ENCODE measurements at regions not wholly inside any gene's neighbourhood (a gene's known extent, or its start where the extent isn't known, plus 50 kb on each side); places are given as distances from the start of the nearest gene placed in this dataset.

DNA sequence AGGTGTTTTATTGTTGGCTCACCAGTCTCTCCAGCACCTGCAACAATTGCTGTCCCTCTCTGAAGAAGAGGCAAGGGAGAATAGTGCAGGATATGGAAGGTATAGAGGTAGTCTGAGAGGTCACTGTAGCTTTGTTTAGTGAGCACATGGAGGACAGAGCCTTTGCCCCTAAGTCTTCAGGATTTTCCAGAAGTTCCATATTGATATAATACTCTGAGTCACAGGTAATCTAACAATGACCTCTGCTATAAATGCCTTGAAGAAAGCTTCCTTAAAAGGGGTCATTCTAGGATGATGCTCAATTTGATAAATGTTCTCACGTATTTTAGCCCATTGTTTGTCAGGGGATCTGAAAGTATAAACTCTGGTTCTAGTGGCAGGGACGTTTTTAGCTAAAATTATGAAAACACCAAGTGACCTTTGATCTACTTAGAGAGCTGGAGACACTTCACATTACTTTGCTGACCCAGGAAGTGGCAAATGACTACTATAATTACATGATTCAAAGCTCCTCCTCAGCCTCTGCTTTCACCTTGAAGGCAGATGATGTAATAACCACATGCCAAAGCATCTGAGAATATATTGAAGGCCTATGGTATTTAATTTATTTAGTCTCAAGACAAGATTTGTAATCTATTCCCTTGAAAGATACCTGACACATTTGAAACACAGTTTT, 366.9 kb upstream of the NUDT12 start:
- H3K9me3 ChIP-seq (ENCODE audit: control insufficient read depth, low read length, poor library complexity, severe bottlenecking), result peaks cover 1% of the 10 kb centered on the region
- no peaks in the 10 kb centered on the region for H3K4me1 Mint-ChIP-seq
- H3K27ac Mint-ChIP-seq, result no peak overlapping the region
- H3K36me3 Mint-ChIP-seq (ENCODE audit: low read depth), result no peaks in the 10 kb centered on the region
- ATAC-seq (no peak), DNase-seq (no peak)
- H3K27me3 Mint-ChIP-seq, result no peaks in the 10 kb centered on the region
- H3K4me3 Mint-ChIP-seq, result no peak overlapping the region

DNA sequence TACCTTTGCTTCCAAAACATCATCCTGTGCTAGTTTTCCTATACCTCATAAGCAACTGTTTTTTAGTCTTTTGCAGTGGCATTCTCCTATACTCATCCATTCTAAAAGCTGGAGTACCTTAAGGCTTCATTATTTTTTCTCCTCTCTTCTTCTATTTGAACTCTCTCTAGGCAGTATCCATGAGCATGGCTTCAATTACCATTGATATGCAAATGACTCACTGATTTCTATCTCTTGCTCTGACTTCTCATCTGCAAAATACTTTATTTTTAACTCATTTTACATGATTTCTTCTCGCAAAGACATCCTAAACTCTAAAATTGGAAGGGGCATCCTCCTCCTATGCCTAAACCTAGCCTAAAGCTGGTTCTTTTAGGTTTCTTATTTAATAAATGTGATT, 365.1 kb upstream of the NUDT12 start:
- DNase-seq (no peak), ATAC-seq (no peak)
- no peaks in the 10 kb centered on the region for H3K9me3 ChIP-seq (ENCODE audit: control insufficient read depth, low read length, poor library complexity, severe bottlenecking)
- Mint-ChIP-seq H3K36me3 (ENCODE audit: low read depth) (no peaks in the 10 kb centered on the region), H3K27me3 (no peaks in the 10 kb centered on the region), H3K4me1 (no peaks in the 10 kb centered on the region), H3K27ac (no peak overlapping the region), H3K4me3 (no peak overlapping the region)

DNA sequence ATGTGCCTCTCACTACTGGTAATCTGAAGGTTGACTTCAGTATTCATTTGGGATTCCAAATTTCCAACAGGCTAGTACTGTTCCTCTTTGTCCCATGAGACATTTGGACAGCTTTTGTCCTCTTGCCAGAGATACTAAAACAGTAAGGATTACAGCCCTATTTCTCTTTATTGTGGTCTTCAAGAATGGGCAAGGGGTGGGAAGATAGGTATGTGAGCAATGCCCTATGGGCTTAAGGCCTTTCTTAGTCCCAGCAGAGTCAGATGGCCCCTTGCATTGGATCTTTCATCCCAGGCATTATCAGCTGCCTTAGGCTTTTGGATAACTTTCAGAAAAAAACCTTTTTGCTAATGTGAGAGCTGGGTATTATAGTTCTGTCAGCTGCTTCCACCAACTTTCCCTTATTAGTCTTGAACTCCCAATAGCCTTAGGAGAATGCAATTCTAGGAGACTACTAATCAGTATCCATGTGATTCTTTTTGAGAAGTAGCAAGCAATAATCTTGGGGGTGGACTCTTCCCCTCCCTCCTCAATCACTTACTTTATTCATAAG, 361.1 kb upstream of the NUDT12 start:
- ATAC-seq, result no peak
- Mint-ChIP-seq H3K36me3 (ENCODE audit: low read depth) (no peaks in the 10 kb centered on the region), H3K27ac (no peak overlapping the region), H3K27me3 (no peaks in the 10 kb centered on the region), H3K4me1 (no peaks in the 10 kb centered on the region), H3K4me3 (no peak overlapping the region)
- no peaks in the 10 kb centered on the region for H3K9me3 ChIP-seq (ENCODE audit: control insufficient read depth, low read length, poor library complexity, severe bottlenecking)
- no peak for DNase-seq

DNA sequence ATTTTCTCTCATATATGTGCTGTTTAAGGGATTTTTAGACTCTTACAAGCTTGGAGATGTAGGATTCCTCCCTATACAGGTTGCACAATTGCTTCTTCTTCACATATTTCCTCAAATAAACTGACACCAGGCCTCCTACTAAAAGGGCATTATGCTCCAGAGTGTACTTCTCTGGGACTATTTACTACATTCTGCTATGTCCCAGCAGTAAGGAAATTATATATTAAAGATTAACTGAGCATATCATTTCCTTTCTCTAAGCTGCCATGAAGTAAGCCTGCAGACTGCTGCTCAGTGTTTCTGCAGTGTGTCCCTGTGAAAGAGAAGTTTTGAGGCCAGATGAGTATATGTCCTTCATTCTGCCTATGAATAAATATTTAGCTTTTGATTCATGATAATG, 356.9 kb upstream of the NUDT12 start:
- no peak for ATAC-seq
- H3K4me3 Mint-ChIP-seq, result no peak overlapping the region
- no peaks in the 10 kb centered on the region for H3K27me3 Mint-ChIP-seq
- no peak overlapping the region for H3K27ac Mint-ChIP-seq
- no peaks in the 10 kb centered on the region for H3K4me1 Mint-ChIP-seq
- DNase-seq, result no peak
- no peaks in the 10 kb centered on the region for H3K36me3 Mint-ChIP-seq (ENCODE audit: low read depth)
- H3K9me3 ChIP-seq (ENCODE audit: control insufficient read depth, low read length, poor library complexity, severe bottlenecking), result no peaks in the 10 kb centered on the region

DNA sequence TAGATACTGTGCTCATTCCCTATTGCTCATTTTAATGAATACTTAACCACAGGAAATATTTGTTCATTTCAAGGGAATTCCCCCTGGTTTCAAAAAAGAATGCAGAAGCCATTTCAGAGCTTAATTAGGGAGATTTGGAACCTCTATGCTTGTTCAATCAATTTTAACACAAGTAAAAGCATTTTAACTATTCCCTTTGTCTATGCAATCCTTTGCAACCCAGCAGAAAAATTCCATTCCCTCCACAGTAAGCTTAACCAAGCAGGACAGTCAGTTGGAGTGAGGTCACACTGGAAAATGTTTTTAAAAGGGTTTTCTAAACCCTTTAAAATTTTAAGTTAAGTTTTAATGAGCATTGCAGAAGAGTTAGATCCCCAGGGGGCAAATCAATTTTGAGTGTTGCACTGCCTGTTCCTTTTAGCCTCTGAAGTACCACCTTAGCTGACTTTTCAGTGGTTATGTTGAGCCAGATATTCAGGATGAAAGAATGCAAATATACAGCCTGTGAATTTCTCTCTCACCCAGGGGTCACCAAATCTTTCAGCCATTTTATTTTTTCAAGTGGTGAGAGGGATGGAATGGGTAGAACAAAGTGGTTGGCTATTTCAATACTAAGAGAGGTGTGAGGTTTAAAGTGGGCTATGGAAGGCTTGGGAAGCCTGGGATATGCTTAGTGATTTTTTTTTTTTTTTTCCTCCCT, 356.2 kb upstream of the NUDT12 start:
- DNase-seq, result no peak
- ATAC-seq, result no peak
- no peaks in the 10 kb centered on the region for H3K9me3 ChIP-seq (ENCODE audit: control insufficient read depth, low read length, poor library complexity, severe bottlenecking)
- H3K4me1 Mint-ChIP-seq, result no peaks in the 10 kb centered on the region
- H3K27ac Mint-ChIP-seq, result no peak overlapping the region
- H3K36me3 Mint-ChIP-seq (ENCODE audit: low read depth), result no peaks in the 10 kb centered on the region
- H3K27me3 Mint-ChIP-seq, result no peaks in the 10 kb centered on the region
- no peak overlapping the region for H3K4me3 Mint-ChIP-seq

DNA sequence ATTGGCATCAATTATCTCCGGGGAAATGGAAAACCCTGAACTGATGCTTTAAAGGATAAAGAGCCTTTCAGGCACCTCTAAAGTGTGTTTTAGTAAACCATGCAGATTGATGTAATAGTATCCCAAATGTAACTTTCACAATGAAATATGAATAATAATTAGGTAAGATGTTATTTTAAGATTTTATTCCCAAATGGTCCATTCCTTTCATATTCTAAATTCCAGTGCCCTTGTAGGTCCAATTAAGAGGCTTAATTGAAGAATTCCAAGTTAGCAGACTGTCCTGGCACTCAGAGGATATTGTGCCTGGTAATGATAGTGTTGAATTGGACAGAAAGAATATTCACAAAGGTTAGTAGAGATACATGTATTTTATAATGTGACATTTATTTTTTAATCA, 352.5 kb upstream of the NUDT12 start:
- no peak for ATAC-seq
- H3K9me3 ChIP-seq (ENCODE audit: control insufficient read depth, low read length, poor library complexity, severe bottlenecking), result no peaks in the 10 kb centered on the region
- H3K27me3 Mint-ChIP-seq, result no peaks in the 10 kb centered on the region
- no peak overlapping the region for H3K27ac Mint-ChIP-seq
- no peaks in the 10 kb centered on the region for H3K4me1 Mint-ChIP-seq
- no peaks in the 10 kb centered on the region for H3K36me3 Mint-ChIP-seq (ENCODE audit: low read depth)
- no peak for DNase-seq
- no peak overlapping the region for H3K4me3 Mint-ChIP-seq

DNA sequence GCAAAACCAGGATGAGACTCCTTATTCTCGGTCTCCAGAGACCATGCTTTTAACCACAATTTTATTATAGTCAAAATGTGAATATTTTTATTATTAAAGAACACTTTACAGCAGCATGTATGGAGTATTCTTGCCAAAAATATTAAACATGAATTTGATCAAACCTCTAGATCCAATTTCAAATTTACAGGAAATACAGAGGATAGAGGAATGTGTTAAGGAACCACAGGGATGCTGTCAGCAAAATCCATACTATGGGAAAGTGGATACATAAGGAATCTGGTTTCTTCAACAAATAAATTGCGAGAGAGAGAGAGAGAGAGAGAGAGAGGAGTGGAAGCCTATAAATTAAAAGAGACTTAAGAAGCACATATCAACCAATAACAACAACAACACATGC, 348.2 kb upstream of the NUDT12 start:
- no peak overlapping the region for H3K27ac Mint-ChIP-seq
- H3K27me3 Mint-ChIP-seq, result no peaks in the 10 kb centered on the region
- ATAC-seq (no peak), DNase-seq (no peak)
- no peaks in the 10 kb centered on the region for H3K4me1 Mint-ChIP-seq
- H3K4me3 Mint-ChIP-seq, result no peak overlapping the region
- no peaks in the 10 kb centered on the region for H3K9me3 ChIP-seq (ENCODE audit: control insufficient read depth, low read length, poor library complexity, severe bottlenecking)
- H3K36me3 Mint-ChIP-seq (ENCODE audit: low read depth), result no peaks in the 10 kb centered on the region

DNA sequence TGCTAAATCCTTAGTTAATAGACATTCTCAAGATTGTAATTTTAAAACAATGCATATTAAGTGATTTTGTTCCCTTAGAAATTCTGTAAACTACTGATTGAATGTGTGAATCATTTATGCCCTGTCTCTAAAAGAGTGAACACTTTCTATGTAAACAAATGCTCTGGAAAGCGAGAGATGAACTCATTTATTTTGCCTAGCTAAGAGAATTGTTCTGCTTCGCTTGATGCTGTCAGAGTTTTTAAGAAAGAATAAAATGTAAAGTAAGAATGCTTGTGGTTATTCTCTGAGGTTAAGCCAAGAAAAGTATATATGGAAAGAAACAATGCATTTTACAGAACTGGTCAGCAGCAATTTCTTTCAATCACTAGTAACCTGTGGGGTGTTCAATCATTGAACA, 347.4 kb upstream of the NUDT12 start:
- no peaks in the 10 kb centered on the region for H3K27me3 Mint-ChIP-seq
- ATAC-seq, result no peak
- no peak overlapping the region for H3K27ac Mint-ChIP-seq
- H3K4me3 Mint-ChIP-seq, result no peak overlapping the region
- no peak for DNase-seq
- H3K9me3 ChIP-seq (ENCODE audit: control insufficient read depth, low read length, poor library complexity, severe bottlenecking), result no peaks in the 10 kb centered on the region
- H3K4me1 Mint-ChIP-seq, result no peaks in the 10 kb centered on the region
- H3K36me3 Mint-ChIP-seq (ENCODE audit: low read depth), result no peaks in the 10 kb centered on the region

DNA sequence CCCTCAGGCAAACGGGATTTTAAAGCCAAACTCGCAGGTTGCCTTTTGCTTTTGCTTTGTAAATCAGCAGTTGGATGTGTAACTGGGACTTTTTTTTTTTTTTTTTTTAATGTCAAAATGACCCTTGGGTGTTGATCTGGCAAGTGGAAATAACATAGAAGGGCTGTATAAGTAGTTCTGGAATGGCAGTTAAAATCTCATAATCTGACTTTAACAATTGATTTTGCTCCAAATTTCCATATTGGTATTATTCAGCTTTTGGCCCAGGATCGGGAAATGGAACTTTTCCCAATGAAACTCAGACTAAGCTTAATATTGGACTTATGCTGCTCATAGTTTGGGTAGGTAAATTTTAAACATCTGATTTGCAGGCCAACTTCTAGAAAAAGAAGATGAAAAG, 346.8 kb upstream of the NUDT12 start:
- Mint-ChIP-seq H3K4me3 (no peak overlapping the region), H3K36me3 (ENCODE audit: low read depth) (no peaks in the 10 kb centered on the region), H3K27me3 (no peaks in the 10 kb centered on the region), H3K27ac (no peak overlapping the region), H3K4me1 (no peaks in the 10 kb centered on the region)
- DNase-seq (no peak), ATAC-seq (no peak)
- H3K9me3 ChIP-seq (ENCODE audit: control insufficient read depth, low read length, poor library complexity, severe bottlenecking), result no peaks in the 10 kb centered on the region

DNA sequence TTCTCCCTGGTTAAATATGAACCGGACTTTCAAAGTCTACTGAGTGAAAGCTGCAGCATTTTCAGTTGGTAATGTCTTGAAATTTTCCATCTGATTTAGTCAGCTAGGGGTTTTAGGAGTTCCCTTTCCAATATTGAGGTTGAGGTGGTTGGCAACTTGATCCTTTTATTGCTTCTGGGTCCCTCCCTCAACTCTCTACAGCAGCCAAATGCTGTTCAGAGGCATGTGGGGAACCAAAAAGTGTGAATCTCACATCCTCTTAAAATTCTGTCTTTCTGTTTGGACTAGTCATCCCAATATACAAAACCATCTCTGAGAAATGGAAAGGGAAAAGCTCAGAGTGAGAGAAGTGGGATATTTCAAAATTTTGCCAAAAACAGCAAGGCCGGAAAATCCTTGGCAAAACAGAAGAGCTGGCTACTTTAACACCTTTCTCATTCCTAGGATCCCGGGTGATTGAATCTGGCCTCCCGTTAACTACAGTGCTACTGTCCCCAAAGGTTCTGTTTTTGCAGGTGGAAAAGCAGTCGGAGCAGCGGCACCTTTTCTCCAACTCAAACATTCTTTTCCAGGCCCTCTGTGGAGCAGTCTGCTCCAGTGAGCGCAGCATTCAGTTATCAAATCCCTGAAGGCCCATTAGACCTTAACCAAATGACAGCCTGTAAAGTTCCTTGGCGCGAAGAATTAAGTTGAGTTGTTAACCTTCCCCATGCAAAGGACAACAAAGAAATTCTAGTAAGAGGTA, 345.9 kb upstream of the NUDT12 start:
- ATAC-seq (no peak), DNase-seq (no peak)
- Mint-ChIP-seq H3K27ac (no peak overlapping the region), H3K36me3 (ENCODE audit: low read depth) (no peaks in the 10 kb centered on the region), H3K4me1 (no peaks in the 10 kb centered on the region), H3K27me3 (no peaks in the 10 kb centered on the region), H3K4me3 (no peak overlapping the region)
- no peaks in the 10 kb centered on the region for H3K9me3 ChIP-seq (ENCODE audit: control insufficient read depth, low read length, poor library complexity, severe bottlenecking)

DNA sequence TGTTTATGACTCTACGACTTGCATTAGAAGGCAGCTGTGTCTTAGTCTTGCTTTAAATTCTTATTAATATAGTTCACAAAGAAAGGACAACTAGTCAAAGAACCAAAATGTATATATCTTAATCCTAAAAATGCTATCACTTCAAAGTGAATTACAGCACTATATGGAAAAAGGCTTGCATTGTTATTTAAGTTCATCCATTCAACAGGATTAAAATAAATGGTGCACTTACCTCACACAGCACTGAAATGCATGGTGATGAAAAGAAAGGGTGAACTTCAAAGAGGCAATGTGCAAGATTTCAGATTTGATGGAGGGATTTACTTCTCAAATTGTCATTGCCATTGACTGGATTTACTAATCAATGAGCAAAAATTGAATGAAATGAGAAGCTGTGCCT, 344.4 kb upstream of the NUDT12 start:
- no peak for ATAC-seq
- Mint-ChIP-seq H3K4me1 (no peaks in the 10 kb centered on the region), H3K27me3 (no peaks in the 10 kb centered on the region), H3K36me3 (ENCODE audit: low read depth) (no peaks in the 10 kb centered on the region), H3K4me3 (no peak overlapping the region), H3K27ac (no peak overlapping the region)
- DNase-seq, result no peak
- no peaks in the 10 kb centered on the region for H3K9me3 ChIP-seq (ENCODE audit: control insufficient read depth, low read length, poor library complexity, severe bottlenecking)

DNA sequence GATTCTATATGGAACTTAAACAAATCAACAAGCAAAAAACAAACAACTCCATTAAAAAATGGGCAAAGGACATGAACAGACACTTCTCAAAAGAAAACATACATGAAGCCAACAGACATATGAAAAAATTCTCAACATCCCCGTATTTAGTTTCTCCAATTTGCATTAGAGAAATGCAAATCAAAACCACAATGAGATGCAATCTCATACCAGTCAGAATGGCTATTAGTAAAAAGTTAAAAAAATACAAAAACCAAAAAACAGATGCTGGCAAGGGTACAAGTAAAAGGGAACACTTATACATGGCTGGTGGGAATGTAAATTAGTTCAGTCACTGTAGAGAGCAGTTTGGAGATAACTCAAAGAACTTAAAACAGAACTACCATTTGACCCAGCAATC, 342.1 kb upstream of the NUDT12 start:
- DNase-seq (no peak), ATAC-seq (no peak)
- no peaks in the 10 kb centered on the region for H3K9me3 ChIP-seq (ENCODE audit: control insufficient read depth, low read length, poor library complexity, severe bottlenecking)
- no peaks in the 10 kb centered on the region for H3K27me3 Mint-ChIP-seq
- H3K4me3 Mint-ChIP-seq, result no peak overlapping the region
- H3K27ac Mint-ChIP-seq, result no peak overlapping the region
- no peaks in the 10 kb centered on the region for H3K36me3 Mint-ChIP-seq (ENCODE audit: low read depth)
- no peaks in the 10 kb centered on the region for H3K4me1 Mint-ChIP-seq

DNA sequence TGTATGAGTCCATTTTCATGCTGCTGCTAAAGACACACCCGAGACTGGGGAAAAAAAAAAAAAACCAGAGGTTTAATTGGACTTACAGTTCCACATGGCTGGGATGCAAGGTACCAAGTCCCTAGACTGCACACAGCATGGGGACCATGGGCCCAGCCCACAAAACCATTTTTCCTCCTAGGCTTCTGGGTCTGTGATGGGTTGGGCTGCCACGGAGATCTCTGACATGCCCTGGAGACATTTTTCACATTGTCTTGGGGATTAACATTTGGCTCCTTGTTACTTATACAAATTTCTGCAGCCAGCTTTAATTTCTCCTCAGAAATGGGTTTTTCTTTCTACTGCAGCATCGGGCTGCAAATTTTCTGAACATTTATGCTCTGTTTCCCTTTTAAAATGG, 340.3 kb upstream of the NUDT12 start:
- no peaks in the 10 kb centered on the region for H3K9me3 ChIP-seq (ENCODE audit: control insufficient read depth, low read length, poor library complexity, severe bottlenecking)
- DNase-seq (no peak), ATAC-seq (no peak)
- H3K27me3 Mint-ChIP-seq, result no peaks in the 10 kb centered on the region
- H3K27ac Mint-ChIP-seq, result no peak overlapping the region
- no peaks in the 10 kb centered on the region for H3K4me1 Mint-ChIP-seq
- H3K36me3 Mint-ChIP-seq (ENCODE audit: low read depth), result no peaks in the 10 kb centered on the region
- no peak overlapping the region for H3K4me3 Mint-ChIP-seq
